AML-193 (cell line): ENCODE measurements at regions not wholly inside any gene's neighbourhood (a gene's known extent, or its start where the extent isn't known, plus 50 kb on each side); places are given as distances from the start of the nearest gene placed in this dataset.
"Not testable (repeated sequence)": the region's sequence is repeated elsewhere in the genome, so short reads cannot be mapped to it uniquely, and the experiment has no call there.

ENCODE experiments used
- DNase-seq, 2 experiments: peaks; one replicate each; lab custom pipeline; 2025; lab: John Stamatoyannopoulos, UW

GRCh38 chr1:223023863-223024262 is 119.2 kb downstream of the TLR5 start:
- no peak for DNase-seq

GRCh38 chr1:223024486-223024885 is 118.6 kb downstream of the TLR5 start:
- DNase-seq, result not testable (repeated sequence)

GRCh38 chr1:223025190-223025734 is 117.8 kb downstream of the TLR5 start:
- DNase-seq, result not testable (repeated sequence)

GRCh38 chr1:223026639-223027038 is 116.4 kb downstream of the TLR5 start:
- DNase-seq, result not testable (repeated sequence)

- no peak for DNase-seq
Measured at GRCh38 chr1:223029985-223030769, 112.9 kb downstream of the TLR5 start.

- DNase-seq, result no peak
Measured at GRCh38 chr1:223030871-223031400, 112.1 kb downstream of the TLR5 start.

- DNase-seq, result no peak
Measured at GRCh38 chr1:223031733-223032601, 111.1 kb downstream of the TLR5 start.

GRCh38 chr1:223033658-223034057 is 109.4 kb downstream of the TLR5 start:
- DNase-seq, result no peak

- no peak for DNase-seq
Measured at GRCh38 chr1:223034270-223034798, 108.7 kb downstream of the TLR5 start.

GRCh38 chr1:223035724-223036478 is 107.1 kb downstream of the TLR5 start:
- no peak for DNase-seq

GRCh38 chr1:223036479-223036845 is 106.6 kb downstream of the TLR5 start:
- DNase-seq, result no peak

GRCh38 chr1:223037845-223038244 is 105.2 kb downstream of the TLR5 start:
- DNase-seq, result no peak

- DNase-seq, result no peak
Measured at GRCh38 chr1:223038288-223039006, 104.6 kb downstream of the TLR5 start.

- DNase-seq, result no peak
Measured at GRCh38 chr1:223039990-223040389, 103.1 kb downstream of the TLR5 start.

- no peak for DNase-seq
Measured at GRCh38 chr1:223041481-223041880, 101.6 kb downstream of the TLR5 start.

- DNase-seq, result no peak
Measured at GRCh38 chr1:223045164-223045957, 97.7 kb downstream of the TLR5 start.

- no peak for DNase-seq
Measured at GRCh38 chr1:223046011-223046410, 97.0 kb downstream of the TLR5 start.

- DNase-seq, result not testable (repeated sequence)
Measured at GRCh38 chr1:223046463-223046862, 96.6 kb downstream of the TLR5 start.

GRCh38 chr1:223048026-223048425 is 95.0 kb downstream of the TLR5 start:
- DNase-seq, result no peak

GRCh38 chr1:223052462-223052861 is 90.6 kb downstream of the TLR5 start:
- DNase-seq, result no peak
